SK-MEL-5 (cell line): ENCODE measurements at regions not wholly inside any gene's neighbourhood (a gene's known extent, or its start where the extent isn't known, plus 50 kb on each side); places are given as distances from the start of the nearest gene placed in this dataset.

Experiments
- DNase-seq: peaks from one replicate; pipeline ENCODE4 v3.0.0-alpha.2; 2016; ENCODE audit warnings: low read depth, low spot score
- in situ Hi-C: cut with HindIII; loops from 2 replicates; pipeline ENCODE4 v1.10.0; 2016; ENCODE audit warnings: low sequenced_read_pairs, high pct_unique_total_duplicates, low pct_unique_long_range_greater_than_20kb

DNA sequence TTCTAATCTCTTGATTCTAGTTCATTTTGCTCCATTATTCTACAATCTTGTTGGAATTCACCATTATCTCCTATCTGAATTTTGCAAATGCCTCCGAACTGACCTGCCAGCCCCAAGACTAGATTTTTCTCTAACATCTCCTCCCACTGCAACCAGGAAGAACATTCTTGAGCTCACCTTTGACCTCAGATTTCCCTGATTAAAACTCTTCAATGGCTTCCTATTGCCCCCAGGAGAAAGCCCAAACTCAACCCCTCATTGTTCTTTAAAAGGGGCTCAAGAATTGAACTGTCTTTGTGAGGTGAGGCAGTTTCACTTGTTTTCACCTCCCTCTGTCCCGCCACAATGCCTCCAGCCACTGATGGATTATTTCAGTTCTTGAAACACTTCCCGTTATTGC, 784.6 kb upstream of the ZEB2 start:
- no peak for DNase-seq
- in situ Hi-C loops, result no loop called here

DNA sequence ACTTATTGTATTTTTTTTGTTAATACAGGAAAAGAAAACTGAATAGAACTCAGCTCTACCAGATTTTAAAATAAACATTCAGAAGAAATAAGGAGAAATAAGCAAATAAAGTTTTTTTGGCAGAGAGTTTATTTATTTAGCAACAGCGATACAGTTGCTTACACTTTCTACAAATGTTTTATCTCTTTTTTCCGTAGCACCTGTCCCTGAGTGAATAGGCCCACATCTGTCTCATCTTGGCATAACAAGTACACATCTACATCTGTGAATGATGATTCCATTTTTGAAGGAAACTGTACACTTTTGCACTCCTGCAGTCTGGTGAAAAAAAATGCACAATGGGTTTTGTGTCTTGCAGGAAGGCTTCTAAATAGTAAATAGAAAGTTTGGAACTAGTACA, 783.6 kb upstream of the ZEB2 start:
- DNase-seq, result no peak
- in situ Hi-C loops, result no loop called here

DNA sequence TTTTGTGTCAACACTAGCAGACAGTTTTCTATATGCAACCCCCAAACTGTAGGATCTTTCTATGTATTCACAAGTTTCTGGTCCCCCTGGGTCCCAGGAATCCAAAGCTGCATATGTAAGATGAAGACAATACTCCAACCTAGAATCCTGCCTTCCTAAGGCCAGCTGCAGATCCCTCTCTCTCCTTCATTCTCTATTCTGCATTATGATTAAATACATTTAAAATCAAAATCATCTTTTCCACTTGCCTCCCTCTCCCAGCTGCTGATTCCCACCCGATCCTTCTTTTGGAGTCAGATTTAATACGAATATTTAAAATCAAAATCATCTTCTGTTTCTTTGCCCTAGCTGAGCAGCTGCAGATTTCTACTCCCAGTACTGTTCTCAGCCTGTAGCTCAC, 783.0 kb upstream of the ZEB2 start:
- no peak for DNase-seq
- in situ Hi-C loops, result no loop called here

DNA sequence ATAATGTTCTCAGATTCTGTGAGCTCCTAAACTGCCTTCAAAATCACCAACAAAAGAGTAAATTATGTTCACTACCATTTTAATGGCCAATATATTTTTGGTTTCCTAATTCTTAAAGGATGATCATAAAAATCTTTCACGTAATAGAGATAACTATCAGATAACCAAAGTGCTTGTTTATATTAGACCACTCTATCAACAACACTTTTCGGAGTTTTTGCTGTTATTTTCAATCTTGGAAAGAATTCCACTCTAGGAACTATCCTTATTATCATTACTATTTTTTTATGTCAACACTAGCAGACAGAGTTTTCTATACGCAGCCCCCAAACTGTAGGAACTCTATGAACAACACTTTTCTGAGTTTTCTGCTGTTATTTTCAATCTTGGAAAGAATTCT, 782.5 kb upstream of the ZEB2 start:
- in situ Hi-C loops, result no loop called here
- no peak for DNase-seq

DNA sequence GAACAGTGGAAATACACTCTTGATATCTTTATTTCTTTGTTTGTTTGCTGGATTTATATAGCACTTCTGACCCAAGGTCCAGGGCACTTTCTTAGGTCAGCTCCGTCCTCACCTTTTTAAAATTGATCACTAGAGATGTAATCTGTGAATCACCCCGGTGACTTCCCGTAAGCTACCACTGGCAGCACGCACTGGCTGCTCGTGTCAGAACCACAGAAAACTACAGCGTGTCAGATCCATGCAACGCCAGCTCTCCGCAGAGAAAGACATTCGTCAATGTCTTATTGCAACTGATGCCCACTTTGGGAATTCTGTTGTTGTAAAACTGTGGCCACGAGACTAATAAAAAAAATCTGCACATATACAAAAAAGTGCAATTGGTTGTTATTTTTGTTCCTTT, 779.4 kb upstream of the ZEB2 start:
- no peak for DNase-seq
- in situ Hi-C loops, result no loop called here

DNA sequence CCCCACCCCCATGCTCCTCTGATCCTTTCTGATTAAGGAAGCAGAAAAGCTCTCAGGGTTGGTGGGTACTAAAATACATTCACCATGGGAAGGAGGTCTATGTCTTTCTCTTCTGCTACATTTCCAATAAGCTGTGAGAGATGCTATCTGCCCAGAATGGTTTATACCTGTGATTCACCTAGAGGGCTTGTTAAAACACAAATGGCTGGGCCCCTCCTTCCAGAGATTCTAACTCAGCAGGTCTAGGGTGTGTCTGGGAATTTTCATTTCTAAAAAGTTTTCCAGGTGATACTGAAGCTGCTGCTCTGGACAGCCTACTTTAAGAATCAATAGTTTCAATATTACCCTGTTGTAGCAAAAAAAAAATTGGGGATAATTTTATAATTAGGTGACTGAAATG, 772.2 kb upstream of the ZEB2 start:
- in situ Hi-C loops, result no loop called here
- DNase-seq, result no peak

DNA sequence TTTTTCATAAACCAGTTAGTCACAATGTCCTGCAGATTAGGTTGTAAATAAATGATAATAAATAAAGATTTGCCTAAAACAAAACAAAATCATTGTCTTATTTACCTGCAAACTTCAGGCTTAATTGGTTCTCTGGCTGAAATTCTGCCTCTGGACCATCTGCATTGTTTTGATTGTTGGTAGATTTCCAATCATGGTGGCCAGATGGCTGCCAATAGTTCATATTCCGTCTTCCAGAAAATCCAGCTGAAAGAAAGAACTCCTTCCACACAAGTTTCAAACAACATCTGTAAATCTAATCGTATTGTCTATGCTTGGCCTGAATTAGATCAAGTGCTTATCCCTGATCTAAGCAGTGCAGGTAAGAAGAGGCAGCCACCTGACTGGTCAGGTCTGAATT, 771.1 kb upstream of the ZEB2 start:
- in situ Hi-C loops, result no loop called here
- no peak for DNase-seq

DNA sequence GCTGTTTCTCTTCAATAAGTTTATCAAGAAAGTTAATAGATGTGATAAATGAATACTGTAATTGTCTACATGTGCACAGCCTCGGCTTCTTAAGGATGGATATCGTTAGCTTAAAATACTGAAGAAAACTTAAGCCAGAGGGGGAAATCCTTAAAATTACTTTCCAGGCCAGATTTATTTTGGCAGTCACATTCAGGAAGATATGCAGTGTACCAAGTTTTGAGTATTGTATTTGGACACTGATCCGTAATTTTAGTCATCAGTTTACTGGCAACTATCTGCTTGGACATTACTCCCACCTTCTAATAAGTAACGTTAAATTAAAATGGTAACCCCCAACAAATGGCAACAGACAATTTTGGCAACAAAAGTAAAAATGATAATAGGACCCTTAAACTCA, 770.0 kb upstream of the ZEB2 start:
- in situ Hi-C loops, result no loop called here
- no peak for DNase-seq

DNA sequence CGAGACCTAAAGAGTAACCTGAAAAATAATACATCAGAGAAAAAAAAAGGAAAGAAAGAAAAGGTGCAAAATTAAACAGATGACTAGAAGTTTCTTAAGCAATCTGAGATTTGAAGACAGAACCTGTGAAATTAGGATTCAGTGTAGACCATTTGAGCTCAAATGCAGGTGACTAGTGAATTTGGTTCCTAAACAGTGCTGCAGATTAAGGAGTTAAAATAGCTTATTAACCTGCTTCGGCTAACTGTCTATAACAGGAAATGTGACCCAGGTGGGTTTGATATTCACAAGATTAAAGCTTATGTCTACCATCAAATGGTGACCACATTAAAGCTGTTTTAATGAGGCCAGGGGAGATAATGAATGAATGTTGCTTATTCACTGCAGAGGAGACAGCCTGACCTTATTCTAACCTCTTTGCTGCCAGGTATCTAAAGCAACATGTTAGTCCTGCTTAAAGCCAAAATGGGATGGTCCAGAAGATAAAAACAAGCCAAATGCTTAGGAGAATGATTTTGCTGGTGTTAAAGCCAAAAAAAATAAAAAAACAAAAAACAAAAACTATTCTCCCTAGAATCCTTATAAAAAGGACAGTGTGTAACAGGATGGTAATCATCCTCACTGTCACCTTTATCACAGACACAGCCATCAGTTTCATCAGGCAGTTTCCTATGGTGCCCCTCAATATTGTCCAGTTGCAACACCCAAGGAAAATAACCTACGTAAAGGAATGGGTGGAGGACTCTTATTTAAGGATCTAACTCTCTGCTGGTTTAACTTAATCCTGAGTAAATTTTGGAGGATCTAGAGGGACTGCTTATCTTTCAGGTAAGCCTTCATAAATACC, 769.0 kb upstream of the ZEB2 start:
- DNase-seq, result no peak
- in situ Hi-C loops, result no loop called here

DNA sequence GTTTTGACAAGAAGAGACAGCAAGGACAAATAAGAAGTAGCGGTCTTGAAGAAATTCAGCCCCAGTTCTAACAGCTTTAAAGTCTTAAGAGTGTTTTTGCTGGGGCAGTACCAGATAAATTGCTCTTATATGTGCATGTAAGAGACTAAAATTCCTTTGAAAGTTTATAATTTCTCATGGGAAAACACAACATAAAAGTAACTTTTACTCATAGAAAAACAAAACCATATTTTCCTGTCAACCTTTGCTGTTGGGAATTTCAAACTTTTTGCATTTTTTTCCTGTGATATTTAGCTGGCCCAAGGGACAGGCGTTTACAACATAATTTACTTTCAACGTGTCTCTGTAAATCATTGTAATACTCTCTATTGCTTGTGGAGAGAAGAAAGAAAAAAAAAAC, 767.8 kb upstream of the ZEB2 start:
- no peak for DNase-seq
- in situ Hi-C loops, result no loop called here

DNA sequence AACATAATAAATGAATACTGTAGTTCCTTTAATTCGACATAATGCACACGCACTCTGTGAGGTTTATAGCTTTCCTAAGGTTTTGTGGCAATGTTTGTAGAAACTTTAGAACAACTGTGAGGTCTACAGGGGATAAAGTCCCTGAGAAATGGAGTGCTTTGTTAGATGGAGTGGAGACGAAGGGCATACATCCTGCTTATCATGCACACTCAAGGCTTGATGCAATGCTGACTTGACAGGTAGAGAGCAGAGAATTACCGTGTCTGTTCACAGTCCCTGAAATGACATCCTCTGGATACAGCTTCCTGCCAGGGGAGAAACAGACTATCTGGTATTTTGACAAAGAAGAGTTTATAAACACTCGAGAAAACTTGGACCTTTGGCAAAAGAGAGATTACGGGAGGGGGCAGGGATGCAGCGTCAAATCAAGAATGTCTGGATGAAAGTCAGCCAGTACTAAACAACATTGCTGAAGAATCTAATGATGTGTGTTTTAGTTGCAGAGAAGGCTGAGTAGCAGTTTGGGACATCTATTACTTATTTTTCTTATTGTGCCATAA, 766.9 kb upstream of the ZEB2 start:
- no peak for DNase-seq
- in situ Hi-C loops, result no loop called here

DNA sequence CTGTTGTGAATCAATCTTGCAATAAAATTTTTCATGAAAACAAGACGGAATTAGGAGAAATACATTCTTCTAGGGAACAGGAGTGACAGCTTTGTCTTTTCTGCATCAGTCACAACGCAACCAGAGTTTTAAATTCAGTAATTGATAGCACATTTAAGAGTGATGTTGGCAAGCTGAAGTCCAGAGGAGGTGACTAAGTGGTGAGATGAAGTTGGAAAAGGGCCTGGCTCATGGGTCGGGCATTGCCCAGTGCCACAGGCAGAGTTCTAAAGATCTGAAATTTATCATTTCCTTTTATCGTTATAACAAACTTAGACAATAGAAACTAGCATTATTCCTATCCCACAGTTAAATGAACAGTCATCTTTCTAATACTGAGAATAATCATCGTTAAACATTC, 764.6 kb upstream of the ZEB2 start:
- no peak for DNase-seq
- in situ Hi-C loops, result no loop called here

DNA sequence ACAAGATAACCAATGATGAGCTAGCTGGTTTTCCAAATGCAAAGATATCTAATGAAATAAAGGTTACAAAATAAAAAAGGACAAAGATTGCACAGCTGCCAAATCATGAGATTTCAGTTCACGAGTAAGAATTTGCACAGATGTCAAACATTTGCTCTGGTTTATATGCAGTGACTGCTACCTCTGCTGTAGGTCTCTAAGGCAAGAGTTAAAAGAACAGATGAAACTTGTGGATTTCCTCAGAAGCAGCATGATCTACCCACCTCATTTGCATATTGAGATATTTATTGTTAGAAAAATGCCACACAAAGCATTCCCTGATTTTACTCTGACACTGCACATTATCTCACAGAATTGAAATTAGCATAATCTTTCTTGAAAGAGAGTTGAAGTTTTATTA, 763.2 kb upstream of the ZEB2 start:
- DNase-seq, result no peak
- in situ Hi-C loops, result no loop called here

DNA sequence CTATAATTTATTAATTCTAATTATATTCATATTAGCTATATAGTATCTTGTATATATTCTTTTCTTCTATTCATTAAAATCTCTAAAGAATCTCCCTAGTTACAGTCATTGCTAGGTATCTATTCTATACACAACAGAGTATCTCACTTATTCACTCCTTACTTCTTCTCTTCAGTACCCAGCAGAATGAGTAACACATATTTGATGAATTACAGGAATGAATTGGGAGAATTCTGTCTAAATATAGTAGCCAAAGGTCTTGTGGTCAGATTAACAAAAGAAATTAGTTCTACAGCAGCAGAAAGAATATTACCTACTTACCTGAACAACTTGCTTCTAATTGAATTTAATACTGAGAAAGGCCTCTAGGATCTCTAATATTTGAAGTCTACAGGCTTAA, 758.0 kb upstream of the ZEB2 start:
- DNase-seq, result no peak
- in situ Hi-C loops, result no loop called here

DNA sequence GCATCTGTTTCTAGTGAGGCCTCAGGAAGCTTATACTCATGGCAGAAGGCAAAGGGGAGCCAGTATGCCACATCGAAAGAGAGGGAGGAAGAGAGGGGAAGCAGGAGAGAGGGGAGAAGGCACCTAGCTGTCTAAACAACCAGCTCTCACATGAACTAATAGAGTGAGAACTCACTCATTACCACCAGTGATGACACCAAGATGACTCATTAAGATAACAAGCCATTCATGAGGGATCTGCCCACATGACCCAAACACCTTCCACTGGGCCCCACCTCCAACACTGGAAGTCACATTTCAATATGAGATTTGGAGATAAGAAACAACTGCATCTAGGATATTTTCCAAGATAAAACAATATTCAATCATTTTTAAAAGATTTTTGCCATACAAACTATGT, 753.9 kb upstream of the ZEB2 start:
- no peak for DNase-seq
- in situ Hi-C loops, result no loop called here

DNA sequence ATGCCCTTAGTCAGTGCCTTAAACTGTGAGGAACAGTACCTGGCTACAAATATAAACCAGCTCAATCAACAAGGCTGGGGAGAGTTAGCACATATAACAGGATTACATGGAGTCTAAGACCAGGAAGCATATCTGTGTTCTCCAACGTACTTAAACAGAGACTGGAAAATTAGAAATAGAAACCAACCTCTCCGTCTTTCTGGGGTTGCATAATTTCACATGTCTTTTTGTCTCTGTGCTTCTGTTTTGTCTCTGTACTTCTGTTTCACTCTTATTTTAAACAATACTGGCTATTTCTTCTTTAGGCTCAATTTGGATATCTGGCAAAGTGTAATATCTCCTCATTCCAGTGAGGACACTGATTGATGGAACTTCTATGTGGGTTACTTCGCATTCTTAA, 749.0 kb upstream of the ZEB2 start:
- DNase-seq, result no peak
- in situ Hi-C loops, result no loop called here

DNA sequence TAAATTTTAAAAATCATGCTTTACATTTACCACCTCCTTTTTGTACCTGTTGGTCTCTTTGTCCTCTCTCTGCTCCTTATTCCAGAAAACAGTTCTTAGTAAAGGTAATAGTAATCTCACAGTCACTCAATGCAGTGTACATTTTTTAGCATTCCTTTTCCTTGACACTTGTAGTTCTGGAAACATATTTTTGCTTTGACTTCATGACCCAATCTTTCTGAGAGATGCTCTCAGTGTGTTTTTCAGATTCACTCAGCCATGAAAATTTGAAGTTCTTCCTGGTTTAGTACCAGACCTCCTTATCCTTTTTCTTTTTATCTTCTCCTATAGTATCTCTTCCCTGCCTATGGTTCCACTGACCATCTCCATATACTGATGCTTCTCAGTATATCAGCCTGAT, 747.5 kb upstream of the ZEB2 start:
- no peak for DNase-seq
- in situ Hi-C loops, result no loop called here

DNA sequence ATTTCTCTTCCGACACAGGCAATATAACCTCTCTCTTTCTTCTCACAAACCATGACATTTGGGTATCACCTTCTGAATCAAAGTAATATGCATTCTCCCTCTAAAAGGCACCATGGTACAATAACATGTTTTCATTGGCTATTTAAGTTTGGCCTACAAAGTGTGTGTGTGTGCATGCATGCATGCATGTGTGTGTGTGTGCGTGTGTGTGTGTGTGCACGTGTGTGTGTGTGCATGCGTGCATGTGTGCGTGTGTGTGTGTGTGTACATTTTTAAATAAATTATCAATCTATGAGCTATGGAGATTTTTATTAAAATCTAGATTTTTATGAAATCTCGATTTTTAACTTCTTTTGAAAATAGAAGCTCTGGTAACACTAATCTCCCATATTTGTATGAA, 745.3 kb upstream of the ZEB2 start:
- in situ Hi-C loops, result no loop called here
- no peak for DNase-seq

DNA sequence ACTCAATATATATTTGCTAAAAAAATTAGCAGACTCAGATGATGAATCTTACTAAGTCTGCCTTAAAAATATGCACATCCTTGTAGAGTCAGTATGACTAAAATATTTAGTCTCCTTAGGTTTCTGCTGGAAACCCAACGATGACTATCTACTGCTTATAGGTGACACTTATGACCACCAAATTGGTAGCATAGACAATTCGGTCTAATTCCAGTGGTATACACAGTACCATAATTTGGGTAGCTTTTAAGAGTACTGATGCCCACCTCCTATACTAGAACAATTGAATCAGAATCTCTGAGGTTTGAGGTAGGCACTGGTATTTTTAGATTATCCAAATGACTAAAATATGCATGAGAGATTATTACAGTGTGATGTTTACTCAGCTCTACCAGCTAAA, 740.8 kb upstream of the ZEB2 start:
- no peak for DNase-seq
- in situ Hi-C loops, result no loop called here

DNA sequence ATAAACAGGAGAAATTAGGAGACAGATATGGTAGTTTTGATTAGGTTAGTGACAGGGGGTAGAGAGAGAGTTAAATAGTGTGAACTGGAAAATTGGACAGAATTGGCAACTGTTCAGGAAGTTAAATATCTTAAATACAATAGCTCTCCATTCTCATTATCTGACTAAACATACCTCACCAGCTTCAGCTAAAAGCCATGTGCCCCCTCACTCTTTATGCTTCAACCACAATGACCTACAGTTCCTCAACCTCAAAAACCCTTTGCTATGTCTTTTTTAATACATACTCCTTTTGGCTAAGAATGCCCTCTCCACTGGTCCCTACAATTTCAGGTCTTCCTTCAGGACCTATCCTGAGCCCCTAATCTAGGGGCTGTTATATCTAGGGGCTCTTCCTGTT, 740.2 kb upstream of the ZEB2 start:
- no peak for DNase-seq
- in situ Hi-C loops, result no loop called here
